ENCODE measurements at regions not wholly inside any gene's neighbourhood (a gene's known extent, or its start where the extent isn't known, plus 50 kb on each side); places are given as distances from the start of the nearest gene placed in this dataset.

DNA sequence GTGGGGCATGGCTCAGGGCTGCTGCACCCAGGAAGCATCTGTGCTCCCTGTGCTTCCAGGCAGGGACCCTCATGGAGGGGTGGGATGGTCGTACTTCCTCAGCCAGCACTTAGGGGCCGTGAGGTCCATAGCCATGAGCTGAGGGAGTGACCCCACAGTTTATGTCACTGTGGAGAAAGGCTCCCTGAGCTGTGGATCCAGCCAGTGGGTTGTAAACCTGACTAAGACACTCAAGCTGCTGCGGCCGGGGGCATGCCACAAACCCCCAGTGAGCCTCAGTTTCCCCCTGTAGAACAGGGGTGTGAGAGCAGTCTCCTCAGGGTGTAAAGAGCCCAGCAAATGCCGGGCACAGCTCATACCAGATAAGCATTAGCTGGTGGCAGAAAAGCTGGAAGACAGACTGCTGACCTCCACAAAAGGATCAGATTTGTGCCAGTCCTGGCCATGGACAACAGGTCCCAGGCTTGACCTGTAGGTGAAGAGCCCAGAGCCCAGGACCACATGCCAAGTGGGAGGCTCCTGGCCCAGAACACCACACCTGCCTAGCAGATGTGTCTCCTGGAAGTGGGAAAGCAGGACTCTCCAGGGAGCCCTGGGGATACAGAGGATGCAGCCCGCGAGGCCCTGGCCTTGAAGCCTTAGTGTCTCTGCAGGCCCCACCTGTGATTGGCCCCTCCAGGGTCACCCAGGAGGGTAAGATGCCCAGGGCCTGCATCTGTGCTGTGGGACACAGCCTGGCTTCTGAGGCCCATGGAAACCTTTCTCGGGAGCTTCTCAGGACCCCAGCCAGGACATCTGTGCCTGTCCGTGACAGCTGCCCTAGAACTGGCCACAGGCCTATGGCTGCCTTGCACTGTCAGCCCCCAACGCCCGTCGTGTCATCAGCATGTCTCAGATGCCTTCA is 78.1 kb upstream of the RET start:
- no peaks in the 10 kb centered on the region for H3K4me1 Mint-ChIP-seq
- DNase-seq (ENCODE audit: low spot score in 2 of 2) = no peak
- H3K27ac Mint-ChIP-seq = no peak overlapping the region
- H3K27me3 Mint-ChIP-seq = peaks cover 2% of the 10 kb centered on the region
- no peaks in the 10 kb centered on the region for H3K36me3 Mint-ChIP-seq
- ATAC-seq (ENCODE audit: low read depth) = no peak
- peaks cover 2% of the 10 kb centered on the region for H3K9me3 Mint-ChIP-seq
- no peak overlapping the region for H3K4me3 Mint-ChIP-seq

DNA sequence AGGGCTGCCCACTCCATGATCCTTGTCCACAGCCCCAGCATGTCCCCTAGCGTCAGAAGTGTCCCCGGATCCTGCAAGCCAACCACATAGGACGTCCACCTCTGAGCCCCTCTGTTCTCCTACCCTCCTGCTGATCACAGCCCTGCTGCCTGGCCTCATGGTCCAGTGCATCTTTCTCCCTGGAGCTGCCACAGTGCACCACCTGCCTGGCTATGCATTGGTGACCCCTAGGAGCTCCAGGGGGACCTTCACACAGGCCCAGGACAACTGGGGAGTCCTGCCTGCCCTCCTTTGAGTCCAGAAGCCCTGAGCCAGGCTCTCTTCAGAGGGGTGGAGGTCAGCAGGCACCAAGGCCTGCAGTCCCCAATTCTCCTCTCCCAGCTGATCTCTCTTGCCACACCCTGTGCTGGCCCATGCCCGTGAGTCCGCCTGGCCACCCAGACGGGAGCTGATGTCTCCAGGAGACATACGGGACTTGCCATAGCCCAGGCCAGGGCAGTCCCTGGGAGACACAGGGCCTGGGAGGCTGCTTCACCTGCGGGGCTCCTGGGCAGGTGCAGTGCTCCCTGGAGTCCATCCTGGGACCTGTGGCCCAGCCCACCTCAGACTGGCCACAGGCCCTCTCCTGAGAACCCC is 77.4 kb upstream of the RET start:
- Mint-ChIP-seq H3K27ac (no peak overlapping the region), H3K27me3 (peaks cover 4% of the 10 kb centered on the region), H3K9me3 (peaks cover 2% of the 10 kb centered on the region), H3K36me3 (no peaks in the 10 kb centered on the region), H3K4me3 (no peak overlapping the region), H3K4me1 (no peaks in the 10 kb centered on the region)
- DNase-seq (ENCODE audit: low spot score in 2 of 2) = no peak
- ATAC-seq (ENCODE audit: low read depth) = no peak

DNA sequence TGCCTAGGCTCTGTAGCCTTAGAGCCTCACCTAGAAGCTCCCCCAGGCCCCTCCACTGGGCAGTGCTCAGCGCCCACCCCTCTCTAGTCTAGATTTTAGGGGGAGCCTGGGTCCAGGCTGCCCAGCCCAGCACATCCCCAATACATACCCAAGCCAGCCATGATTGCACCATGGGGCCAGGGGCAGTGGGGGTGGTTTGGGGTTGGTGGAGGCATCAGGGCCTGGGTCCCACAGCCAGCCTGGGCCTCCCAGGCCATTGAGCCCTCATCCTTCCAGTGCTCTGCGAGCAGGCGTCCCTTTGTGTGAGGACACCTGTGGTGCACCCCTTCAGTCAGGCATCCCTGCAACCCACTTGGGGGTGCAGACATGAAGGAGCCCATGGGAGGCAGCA is 76.9 kb upstream of the RET start:
- H3K4me1 Mint-ChIP-seq = no peaks in the 10 kb centered on the region
- no peaks in the 10 kb centered on the region for H3K36me3 Mint-ChIP-seq
- ATAC-seq (ENCODE audit: low read depth) (no peak), DNase-seq (ENCODE audit: low spot score in 2 of 2) (no peak)
- peaks cover 4% of the 10 kb centered on the region for H3K27me3 Mint-ChIP-seq
- H3K9me3 Mint-ChIP-seq = peaks cover 2% of the 10 kb centered on the region
- no peak overlapping the region for H3K4me3 Mint-ChIP-seq
- H3K27ac Mint-ChIP-seq = no peak overlapping the region

DNA sequence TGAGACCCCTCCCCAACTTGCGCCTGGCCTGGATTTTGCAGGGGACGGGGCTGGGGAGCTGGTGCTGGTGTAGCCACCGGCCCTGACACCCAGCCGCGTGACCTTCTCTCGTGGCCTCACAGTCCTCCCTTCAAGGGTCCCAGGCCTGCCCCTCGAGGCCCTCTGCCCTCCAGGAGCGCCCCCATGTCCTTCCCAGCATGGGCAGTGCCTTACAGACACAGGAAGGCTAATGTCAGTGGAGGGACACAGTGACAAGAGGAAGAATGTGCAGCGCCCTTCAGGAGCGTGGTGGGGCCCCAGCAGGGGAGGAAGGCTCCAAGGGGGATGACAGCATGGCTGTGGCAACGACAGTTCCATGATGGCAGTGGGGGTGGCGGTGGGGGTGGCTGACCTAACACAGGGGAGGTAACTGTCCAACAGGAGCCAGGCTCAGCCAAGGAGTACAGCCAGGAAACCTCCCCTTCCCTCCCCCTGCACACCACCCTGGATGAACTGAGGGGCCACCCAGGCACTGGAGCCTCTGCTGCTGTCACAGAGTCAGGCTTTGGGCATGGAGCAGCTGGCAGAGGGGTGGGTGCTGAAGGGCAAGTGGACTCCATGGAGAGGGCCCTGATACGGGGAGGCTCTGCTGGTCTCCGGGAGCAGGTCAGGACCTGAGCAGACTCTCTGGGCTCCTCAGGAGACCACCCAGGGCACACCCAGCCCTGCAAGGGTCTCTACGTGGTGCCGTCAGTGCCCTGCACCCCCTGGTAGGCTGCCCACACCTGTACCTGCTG is 76.0 kb upstream of the RET start:
- H3K4me3 Mint-ChIP-seq = no peak overlapping the region
- ATAC-seq (ENCODE audit: low read depth) = no peak
- H3K9me3 Mint-ChIP-seq = peaks cover 2% of the 10 kb centered on the region
- no peaks in the 10 kb centered on the region for H3K4me1 Mint-ChIP-seq
- DNase-seq (ENCODE audit: low spot score in 2 of 2) = no peak
- no peaks in the 10 kb centered on the region for H3K36me3 Mint-ChIP-seq
- H3K27me3 Mint-ChIP-seq = peaks cover 4% of the 10 kb centered on the region
- H3K27ac Mint-ChIP-seq = no peak overlapping the region

DNA sequence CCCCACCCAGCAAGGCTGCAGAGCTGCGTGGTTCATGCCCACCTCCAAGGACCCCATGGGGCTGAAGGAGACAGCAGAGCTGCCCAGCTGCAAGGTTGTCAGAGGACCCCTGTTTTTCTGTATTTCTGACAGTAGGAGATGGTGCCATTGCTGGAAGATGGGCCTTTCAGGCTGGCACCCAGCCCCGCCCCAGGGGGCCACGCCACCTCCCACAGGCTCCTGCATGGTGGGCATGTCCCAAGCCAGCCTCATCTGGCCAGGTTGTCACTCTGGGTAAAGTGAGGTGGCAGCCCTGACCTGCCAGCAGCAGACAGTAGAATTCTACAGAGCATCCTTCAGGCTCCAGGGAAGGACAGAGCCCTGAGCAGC is 75.5 kb upstream of the RET start:
- Mint-ChIP-seq H3K4me1 (no peaks in the 10 kb centered on the region), H3K27ac (no peak overlapping the region), H3K27me3 (peaks cover 4% of the 10 kb centered on the region), H3K4me3 (no peak overlapping the region), H3K36me3 (no peaks in the 10 kb centered on the region), H3K9me3 (peaks cover 2% of the 10 kb centered on the region)
- DNase-seq (ENCODE audit: low spot score in 2 of 2) (no peak), ATAC-seq (ENCODE audit: low read depth) (no peak)

DNA sequence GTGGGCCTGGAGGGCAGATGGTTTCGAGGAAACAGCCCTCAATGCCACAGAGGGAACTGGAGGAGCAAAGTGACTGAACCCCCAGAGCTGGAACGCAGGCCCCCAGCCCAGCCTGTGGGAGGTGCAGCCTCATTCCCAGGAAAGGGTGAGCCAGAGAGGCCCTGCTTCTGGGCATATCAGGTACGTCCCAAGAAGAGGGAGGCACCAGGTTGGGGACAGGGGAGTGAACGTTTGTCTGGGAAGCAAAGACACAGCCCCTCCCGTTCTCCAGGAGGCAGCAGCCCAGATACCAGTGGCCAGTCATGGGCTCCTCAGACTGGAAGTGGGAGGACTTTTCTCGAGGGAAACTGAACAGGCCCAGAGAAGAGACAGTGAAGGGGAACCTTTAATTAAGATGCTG is 74.3 kb upstream of the RET start:
- H3K36me3 Mint-ChIP-seq = no peaks in the 10 kb centered on the region
- no peak overlapping the region for H3K27ac Mint-ChIP-seq
- H3K4me3 Mint-ChIP-seq = no peak overlapping the region
- H3K9me3 Mint-ChIP-seq = peaks cover 2% of the 10 kb centered on the region
- ATAC-seq (ENCODE audit: low read depth) = no peak
- peaks cover 4% of the 10 kb centered on the region for H3K27me3 Mint-ChIP-seq
- no peak for DNase-seq (ENCODE audit: low spot score in 2 of 2)
- H3K4me1 Mint-ChIP-seq = no peaks in the 10 kb centered on the region

DNA sequence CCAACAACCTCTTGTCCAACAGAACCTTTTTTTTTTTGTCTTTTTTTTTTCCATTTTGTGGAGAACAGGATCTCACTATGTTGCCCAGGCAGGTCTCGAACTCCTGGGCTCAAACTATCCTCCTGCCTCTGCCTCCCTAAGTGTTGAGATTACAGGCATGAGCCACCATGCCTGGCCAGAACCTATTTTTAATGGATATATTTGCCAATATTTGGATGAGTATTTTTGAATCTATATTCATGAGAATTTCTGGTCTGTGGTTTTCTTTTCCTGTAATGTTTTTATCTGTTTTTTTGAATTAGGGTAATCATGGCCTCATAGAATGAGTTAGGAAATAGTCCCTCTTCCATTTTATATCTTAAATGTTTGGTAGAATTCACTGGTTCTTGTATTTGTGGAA is 70.4 kb upstream of the RET start:
- Mint-ChIP-seq H3K36me3 (no peaks in the 10 kb centered on the region), H3K9me3 (peaks cover 2% of the 10 kb centered on the region), H3K4me1 (no peaks in the 10 kb centered on the region), H3K27me3 (peaks cover 6% of the 10 kb centered on the region), H3K4me3 (no peak overlapping the region), H3K27ac (no peak overlapping the region)
- DNase-seq (ENCODE audit: low spot score in 2 of 2) (no peak), ATAC-seq (ENCODE audit: low read depth) (no peak)

DNA sequence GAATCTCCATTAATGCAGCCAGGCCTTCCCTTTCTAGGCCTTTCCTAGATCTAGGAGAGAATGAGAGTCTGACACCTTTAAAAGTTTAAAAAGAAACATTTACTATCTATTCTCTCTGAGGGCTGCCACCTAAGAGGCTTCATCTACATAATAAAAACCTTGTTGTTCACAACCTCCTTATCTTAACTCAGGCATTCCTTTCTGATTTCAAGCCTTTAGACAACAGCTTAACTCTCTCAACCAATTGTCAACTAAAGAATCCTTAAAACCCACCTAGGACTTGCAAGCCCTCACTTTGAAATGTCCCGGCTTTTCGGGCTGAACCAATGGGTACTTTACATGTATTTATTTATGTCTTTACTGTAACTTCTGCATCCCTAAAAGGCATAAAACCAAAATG is 64.3 kb upstream of the RET start:
- Mint-ChIP-seq H3K27me3 (peaks cover 4% of the 10 kb centered on the region), H3K4me1 (no peaks in the 10 kb centered on the region), H3K4me3 (no peak overlapping the region), H3K36me3 (no peaks in the 10 kb centered on the region), H3K27ac (no peak overlapping the region), H3K9me3 (no peaks in the 10 kb centered on the region)
- ATAC-seq (ENCODE audit: low read depth) (no peak), DNase-seq (ENCODE audit: low spot score in 2 of 2) (no peak)

DNA sequence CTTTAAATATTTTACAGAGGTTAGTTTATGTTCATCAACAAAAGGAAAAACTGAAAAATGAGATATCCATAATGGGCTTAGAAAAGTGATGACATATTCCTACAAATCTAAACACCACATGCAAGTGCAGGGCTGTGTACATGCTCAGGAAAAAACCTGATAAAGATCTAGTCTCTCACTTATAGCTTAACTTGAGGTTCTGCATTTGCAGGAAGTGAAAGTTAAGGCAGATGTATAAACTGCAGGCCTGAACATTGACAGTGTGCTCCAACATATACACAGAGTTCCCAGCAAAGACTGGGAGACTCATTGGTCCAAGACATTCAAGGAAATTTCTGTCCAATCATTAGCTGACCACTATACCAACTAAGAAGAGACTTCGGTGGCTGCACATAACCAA is 63.8 kb upstream of the RET start:
- H3K36me3 Mint-ChIP-seq = no peaks in the 10 kb centered on the region
- peaks cover 4% of the 10 kb centered on the region for H3K27me3 Mint-ChIP-seq
- ATAC-seq (ENCODE audit: low read depth) (no peak), DNase-seq (ENCODE audit: low spot score in 2 of 2) (no peak)
- H3K9me3 Mint-ChIP-seq = no peaks in the 10 kb centered on the region
- H3K4me3 Mint-ChIP-seq = no peak overlapping the region
- no peak overlapping the region for H3K27ac Mint-ChIP-seq
- H3K4me1 Mint-ChIP-seq = no peaks in the 10 kb centered on the region

DNA sequence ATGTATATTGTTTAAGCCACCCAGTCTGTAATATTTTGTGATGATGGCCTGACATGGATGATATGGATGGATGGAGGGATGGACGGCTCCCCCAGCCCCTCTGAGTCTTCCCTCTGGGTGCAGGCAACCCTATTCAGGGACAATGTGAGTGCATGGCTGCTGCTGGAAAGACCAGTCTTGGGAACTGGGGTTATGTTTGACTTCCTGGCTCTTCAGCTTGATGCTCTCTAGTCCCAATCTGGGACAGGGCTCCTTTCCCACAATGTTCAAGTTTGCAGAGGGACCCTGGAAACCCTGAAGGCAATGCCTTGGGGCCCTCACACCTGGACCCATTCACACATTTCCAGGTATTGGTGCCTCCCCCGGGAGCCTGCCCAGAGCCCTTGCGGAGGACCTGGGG is 52.3 kb upstream of the RET start:
- H3K4me1 Mint-ChIP-seq = no peaks in the 10 kb centered on the region
- H3K4me3 Mint-ChIP-seq = no peak overlapping the region
- H3K9me3 Mint-ChIP-seq = peaks cover 2% of the 10 kb centered on the region
- DNase-seq (ENCODE audit: low spot score in 2 of 2) (no peak), ATAC-seq (ENCODE audit: low read depth) (no peak)
- no peak overlapping the region for H3K27ac Mint-ChIP-seq
- H3K36me3 Mint-ChIP-seq = no peaks in the 10 kb centered on the region
- H3K27me3 Mint-ChIP-seq = peaks cover 12% of the 10 kb centered on the region

DNA sequence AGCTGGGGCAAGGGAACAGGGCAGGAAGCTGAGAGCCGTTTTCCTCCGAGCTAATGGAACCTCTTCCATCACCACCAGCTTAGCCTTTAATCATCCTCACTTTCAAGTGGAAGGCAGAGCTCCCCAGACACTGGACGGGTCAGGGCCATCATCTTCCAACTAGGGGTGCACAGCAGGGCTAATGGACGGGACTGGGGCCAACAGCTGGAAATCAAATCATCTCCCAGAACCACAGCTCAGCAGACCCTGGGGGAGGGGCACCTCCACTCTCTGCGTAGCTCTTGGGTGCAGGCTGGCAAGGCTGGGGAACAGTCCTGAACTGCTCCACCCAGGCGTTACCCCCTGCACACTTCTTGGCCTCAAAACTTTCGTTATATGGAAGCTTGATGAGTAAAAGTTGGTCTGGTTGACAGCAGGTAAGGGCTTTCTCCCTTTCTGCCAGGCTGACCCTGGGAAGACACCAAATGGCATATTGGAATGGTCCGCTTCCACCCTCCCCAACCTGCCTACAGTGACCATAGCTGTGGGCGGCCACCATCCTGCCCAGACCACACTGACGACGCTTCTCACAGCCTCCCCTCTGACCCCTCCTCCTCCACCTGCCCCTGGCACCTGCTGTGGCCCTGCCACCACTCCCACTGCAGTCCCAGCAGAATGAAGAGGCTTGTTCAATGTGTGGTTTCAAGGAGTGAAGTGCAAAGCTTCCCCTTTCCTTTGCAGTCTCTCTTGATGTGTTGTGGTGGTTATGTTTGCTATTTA is 51.7 kb upstream of the RET start:
- Mint-ChIP-seq H3K27ac (no peak overlapping the region), H3K27me3 (peaks cover 12% of the 10 kb centered on the region), H3K4me3 (no peak overlapping the region)

DNA sequence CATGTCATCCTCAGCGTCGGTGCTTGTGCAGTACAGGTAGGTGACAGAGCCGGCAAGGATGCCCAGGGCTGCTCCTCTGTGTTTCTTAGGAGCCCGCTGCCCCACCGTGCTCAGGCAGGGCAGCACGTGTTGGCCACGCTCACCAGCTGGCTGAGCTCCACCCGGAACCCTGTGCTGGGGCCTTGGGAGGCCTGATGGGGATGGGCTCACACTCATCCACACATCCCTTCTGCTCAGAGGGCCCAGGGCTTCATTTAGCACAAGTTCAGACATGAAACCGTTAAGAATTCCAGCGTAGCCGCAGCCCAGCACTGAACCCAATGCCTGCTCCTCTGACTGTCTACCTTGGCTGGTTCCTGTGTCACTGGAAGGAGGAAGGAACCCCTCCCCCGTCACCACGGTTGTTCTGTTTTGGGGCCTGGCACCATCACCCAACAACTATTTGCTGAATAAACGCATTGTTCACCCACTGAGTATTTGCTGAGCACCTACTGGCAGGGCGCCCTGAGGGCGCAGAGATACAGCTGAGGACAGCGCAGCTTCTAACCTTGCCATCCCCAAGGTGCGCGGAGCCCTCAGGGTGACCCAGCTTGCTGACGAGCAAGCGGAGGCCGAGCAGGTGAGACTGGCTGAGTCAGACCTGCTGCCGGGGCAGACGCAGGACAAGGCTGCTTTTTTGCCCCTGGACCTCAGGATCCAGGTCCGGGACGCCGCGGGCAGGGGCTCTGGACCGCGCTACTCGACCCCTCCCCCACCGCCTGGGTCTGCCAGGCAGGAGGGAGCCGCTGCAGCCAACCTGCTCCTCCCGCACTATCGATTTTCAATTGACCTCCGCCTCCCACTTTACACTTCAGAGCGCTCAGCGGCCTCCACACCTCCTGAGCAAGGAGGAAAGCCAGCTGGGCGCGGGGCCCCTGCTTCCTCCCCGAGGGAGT is 50.6 kb upstream of the RET start:
- no peak for ATAC-seq (ENCODE audit: low read depth)
- Mint-ChIP-seq H3K27me3 (peaks cover 12% of the 10 kb centered on the region), H3K9me3 (peaks cover 2% of the 10 kb centered on the region), H3K36me3 (no peaks in the 10 kb centered on the region), H3K4me1 (no peaks in the 10 kb centered on the region), H3K27ac (no peak overlapping the region), H3K4me3 (no peak overlapping the region)
- DNase-seq (ENCODE audit: low spot score in 2 of 2) = no peak

More for the DNA sequence above, 51.7 kb upstream of the RET start:
- no peak for DNase-seq (ENCODE audit: low spot score in 2 of 2)
- Mint-ChIP-seq H3K36me3 (no peaks in the 10 kb centered on the region), H3K9me3 (peaks cover 2% of the 10 kb centered on the region), H3K4me1 (no peaks in the 10 kb centered on the region)
- no peak for ATAC-seq (ENCODE audit: low read depth)
